Kidney (tissue), 13 donors: ENCODE measurements at regions not wholly inside any gene's neighbourhood (a gene's known extent, or its start where the extent isn't known, plus 50 kb on each side); places are given as distances from the start of the nearest gene placed in this dataset.

Experiments used
- DNase-seq, 5 donors: peaks; one replicate each; pipeline ENCODE4 v3.0.0-alpha.2; 2013 to 2020
- FAIRE-seq: peaks from 2 replicates; lab custom pipeline; 2012; peaks lifted over from hg19 to GRCh38; lab: Jason Lieb, UNC
- H3K27ac ChIP-seq, 2 donors: one replicate each; pipeline ENCODE4 v1.7.0; 2013; ENCODE audit warnings: low read depth in 2 of 2, low read length in 2 of 2, inconsistent platforms in 1 of 2
- H3K27me3 ChIP-seq: one replicate; pipeline ENCODE4 v1.7.1; 2013; ENCODE audit warnings: low read length, inconsistent platforms; ENCODE audit not compliant: control insufficient read depth, insufficient read depth
- H3K36me3 ChIP-seq, 3 donors: one replicate each; pipeline versions ENCODE4 v1.7.0 to v1.7.1; 2013; ENCODE audit warnings: low read length in 3 of 3, control low read depth in 1 of 3, inconsistent platforms in 1 of 3; ENCODE audit not compliant: insufficient read depth in 3 of 3, control insufficient read depth in 2 of 3
- H3K4me1 ChIP-seq, 3 donors: one replicate each; pipeline versions ENCODE4 v1.7.0 to v1.7.1; 2013; ENCODE audit warnings: low read length in 3 of 3, inconsistent platforms in 1 of 3, low read depth in 1 of 3; ENCODE audit not compliant: control insufficient read depth in 2 of 3, insufficient read depth in 2 of 3
- H3K4me3 ChIP-seq, 3 donors: one replicate each; pipeline versions ENCODE4 v1.7.0 to v1.8.1; 2013; ENCODE audit warnings: low read length in 3 of 3, control low read depth in 1 of 3, inconsistent platforms in 1 of 3
- H3K9ac ChIP-seq, 3 donors: one replicate each; pipeline versions ENCODE4 v1.7.0 to v1.7.1; 2013; ENCODE audit warnings: low read length in 3 of 3, control low read depth in 1 of 3, inconsistent platforms in 1 of 3
- H3K9me3 ChIP-seq, 3 donors: one replicate each; pipeline versions ENCODE4 v1.7.0 to v1.7.1; 2013; ENCODE audit warnings: low read length in 3 of 3, control low read depth in 1 of 3, inconsistent platforms in 1 of 3; ENCODE audit not compliant: control insufficient read depth in 2 of 3, insufficient read depth in 1 of 3
- intact Hi-C: fragments of 100-400 bp; cut with DNase I; formaldehyde crosslinking; loops from one replicate; pipeline ENCODE4 v1.11.1; 2022
- TF ChIP-seq, protein P1 (sequence below): IDR thresholded peaks from 3 replicates; pipeline ENCODE4 v1.5.1; 2012; ENCODE audit warnings: mild to moderate bottlenecking, moderate library complexity, borderline replicate concordance; ENCODE audit not compliant: insufficient read depth; ENCODE audit errors: extremely low read depth
- donor health status: control.
- donor health status: control.
- donor health status: control.
- donor health status: control.
- donor health status: control.
- donor health status: DM: yes; HTN: yes; CAD: no.
- donor health status: Normal renal cell carcinoma (clear cell type).

DNA sequence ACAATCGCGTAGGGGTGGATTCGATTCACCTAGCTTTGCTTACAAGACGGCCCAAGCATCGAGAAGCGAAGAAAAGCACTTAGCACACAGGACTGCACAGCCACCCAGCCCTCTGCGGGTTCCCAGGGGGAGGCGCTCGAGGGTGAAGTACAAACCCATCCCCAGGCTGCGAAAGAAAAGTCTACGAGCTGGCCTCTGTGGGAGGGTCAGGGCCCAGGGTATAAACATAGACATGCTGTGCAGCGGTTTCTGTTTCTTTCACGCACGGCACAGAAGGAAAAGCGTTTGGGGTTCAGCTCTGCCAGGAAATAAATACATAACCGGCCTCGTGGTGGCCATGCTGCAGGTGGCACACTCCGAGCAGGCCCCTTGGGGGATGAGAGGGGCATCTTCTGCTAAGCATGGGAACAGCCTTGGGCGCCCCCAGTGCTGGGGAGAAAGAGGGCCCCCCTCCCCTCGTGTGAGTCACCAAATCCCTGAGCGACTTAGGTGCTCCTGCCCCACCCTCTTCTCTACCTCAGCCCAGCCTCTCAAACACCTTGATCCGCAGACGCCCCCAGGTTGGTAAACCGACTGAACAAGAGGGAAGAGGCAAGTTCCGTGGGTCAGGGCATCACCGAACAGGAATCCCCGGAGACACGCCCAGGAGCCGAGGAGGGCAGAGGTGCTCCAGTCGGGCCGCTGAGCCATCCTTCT is 91.6 kb upstream of the RIPOR2 start:
- no peaks in the 10 kb centered on the region for H3K36me3 ChIP-seq
- no peaks in the 10 kb centered on the region for H3K9me3 ChIP-seq
- DNase-seq, result no peak
- H3K4me3 ChIP-seq, result no peak overlapping the region
- no peak overlapping the region for H3K9ac ChIP-seq
- no peaks in the 10 kb centered on the region for H3K4me1 ChIP-seq
- TF ChIP-seq, protein P1, sequence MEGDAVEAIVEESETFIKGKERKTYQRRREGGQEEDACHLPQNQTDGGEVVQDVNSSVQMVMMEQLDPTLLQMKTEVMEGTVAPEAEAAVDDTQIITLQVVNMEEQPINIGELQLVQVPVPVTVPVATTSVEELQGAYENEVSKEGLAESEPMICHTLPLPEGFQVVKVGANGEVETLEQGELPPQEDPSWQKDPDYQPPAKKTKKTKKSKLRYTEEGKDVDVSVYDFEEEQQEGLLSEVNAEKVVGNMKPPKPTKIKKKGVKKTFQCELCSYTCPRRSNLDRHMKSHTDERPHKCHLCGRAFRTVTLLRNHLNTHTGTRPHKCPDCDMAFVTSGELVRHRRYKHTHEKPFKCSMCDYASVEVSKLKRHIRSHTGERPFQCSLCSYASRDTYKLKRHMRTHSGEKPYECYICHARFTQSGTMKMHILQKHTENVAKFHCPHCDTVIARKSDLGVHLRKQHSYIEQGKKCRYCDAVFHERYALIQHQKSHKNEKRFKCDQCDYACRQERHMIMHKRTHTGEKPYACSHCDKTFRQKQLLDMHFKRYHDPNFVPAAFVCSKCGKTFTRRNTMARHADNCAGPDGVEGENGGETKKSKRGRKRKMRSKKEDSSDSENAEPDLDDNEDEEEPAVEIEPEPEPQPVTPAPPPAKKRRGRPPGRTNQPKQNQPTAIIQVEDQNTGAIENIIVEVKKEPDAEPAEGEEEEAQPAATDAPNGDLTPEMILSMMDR, result no peak
- FAIRE-seq, result no peak
- intact Hi-C loops, result no loop called here
- no peaks in the 10 kb centered on the region for H3K27me3 ChIP-seq
- H3K27ac ChIP-seq, result no peak overlapping the region

DNA sequence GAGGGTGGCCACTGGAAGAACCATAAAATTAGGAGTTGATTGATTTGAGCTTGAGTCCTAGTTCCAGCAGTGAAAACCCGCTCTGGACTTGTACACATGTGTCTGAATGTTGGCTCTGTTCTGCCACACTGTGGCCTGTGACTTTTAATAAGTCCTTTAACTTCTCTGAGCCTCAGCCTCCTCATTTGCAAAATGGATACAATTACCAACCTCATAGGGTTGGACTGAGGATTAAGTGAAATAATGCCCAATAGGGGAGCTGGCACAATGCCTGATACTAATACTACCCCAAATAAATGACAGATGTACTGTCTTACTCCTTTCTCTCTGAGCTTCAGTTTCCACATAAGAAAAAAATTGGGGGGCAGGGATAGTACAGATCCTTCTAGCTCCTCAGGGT is 92.6 kb upstream of the RIPOR2 start:
- FAIRE-seq, result no peak
- H3K9ac ChIP-seq, result no peak overlapping the region
- H3K4me3 ChIP-seq, result no peak overlapping the region
- H3K9me3 ChIP-seq, result no peaks in the 10 kb centered on the region
- no peaks in the 10 kb centered on the region for H3K27me3 ChIP-seq
- TF ChIP-seq, protein P1, result no peak
- no peak overlapping the region for H3K27ac ChIP-seq
- no peaks in the 10 kb centered on the region for H3K36me3 ChIP-seq
- intact Hi-C loops, result no loop called here
- DNase-seq, result no peak
- H3K4me1 ChIP-seq, result no peaks in the 10 kb centered on the region

DNA sequence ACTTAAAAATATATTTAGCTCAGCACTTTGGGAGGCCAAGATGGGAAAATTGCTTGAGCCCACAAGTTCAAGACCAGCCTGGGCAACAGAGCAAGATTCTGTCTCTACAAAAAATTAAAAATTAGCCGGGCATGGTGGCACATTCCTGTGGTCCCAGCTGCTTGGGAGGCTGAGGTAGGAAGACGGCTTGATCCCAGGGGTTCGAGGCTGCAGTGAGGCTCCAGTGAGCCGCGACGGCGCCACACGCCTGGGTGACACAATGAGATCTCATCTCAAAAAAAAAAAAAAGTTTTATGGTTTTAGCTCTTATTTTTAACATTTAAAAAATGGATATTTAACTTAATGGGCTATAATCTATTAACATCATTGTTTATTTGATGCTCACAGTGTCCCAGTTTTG is 97.2 kb upstream of the RIPOR2 start:
- TF ChIP-seq, protein P1, result no peak
- Histone ChIP-seq H3K4me1 (peaks cover 0 to 7% (median 6%) of the 10 kb centered on the region in 3 donors), H3K27ac (no peak overlapping the region), H3K9ac (no peak overlapping the region), H3K4me3 (no peak overlapping the region), H3K9me3 (no peaks in the 10 kb centered on the region), H3K36me3 (no peaks in the 10 kb centered on the region), H3K27me3 (no peaks in the 10 kb centered on the region)
- intact Hi-C loops, result no loop called here
- no peak for DNase-seq
- FAIRE-seq, result no peak
